Liver (tissue), 8 donors: ENCODE measurements at regions not wholly inside any gene's neighbourhood (a gene's known extent, or its start where the extent isn't known, plus 50 kb on each side); places are given as distances from the start of the nearest gene placed in this dataset.

Experiments used
- DNase-seq: peaks from one replicate; pipeline ENCODE4 v3.0.0-alpha.2; 2017; ENCODE audit warnings: low spot score
- H3K27ac ChIP-seq, 2 donors: one replicate each; pipeline ENCODE4 v1.7.0; 2013; ENCODE audit warnings: inconsistent platforms in 2 of 2, low read length in 2 of 2, control low read depth in 1 of 2, low read depth in 1 of 2, mild to moderate bottlenecking in 1 of 2
- H3K27me3 ChIP-seq, 4 donors: one replicate each; pipeline versions ENCODE4 v1.6.1 to v1.7.0; 2013; ENCODE audit warnings: low read length in 3 of 4, inconsistent platforms in 1 of 4, mild to moderate bottlenecking in 1 of 4, moderate library complexity in 1 of 4; ENCODE audit not compliant: control insufficient read depth in 4 of 4, insufficient read depth in 4 of 4
- H3K36me3 ChIP-seq, 4 donors: one replicate each; pipeline versions ENCODE4 v1.6.1 to v1.7.0; 2013; ENCODE audit warnings: low read length in 3 of 4, mild to moderate bottlenecking in 3 of 4, low read depth in 1 of 4, moderate library complexity in 1 of 4; ENCODE audit not compliant: control insufficient read depth in 4 of 4, insufficient read depth in 3 of 4
- H3K4me1 ChIP-seq, 4 donors: one replicate each; pipeline versions ENCODE4 v1.6.1 to v1.7.0; 2013; ENCODE audit warnings: low read length in 3 of 4, mild to moderate bottlenecking in 3 of 4, moderate library complexity in 1 of 4; ENCODE audit not compliant: control insufficient read depth in 4 of 4, insufficient read depth in 4 of 4
- H3K4me3 ChIP-seq, 3 donors: one replicate each; pipeline versions ENCODE4 v1.6.1 to v1.7.0; 2013; ENCODE audit warnings: low read length in 3 of 3, control low read depth in 1 of 3, low read depth in 1 of 3, mild to moderate bottlenecking in 1 of 3
- H3K9ac ChIP-seq, 2 donors: one replicate each; pipeline ENCODE4 v1.7.0; 2013; ENCODE audit warnings: low read length in 2 of 2, mild to moderate bottlenecking in 2 of 2, moderate library complexity in 2 of 2, control low read depth in 1 of 2, low read depth in 1 of 2
- H3K9me3 ChIP-seq, 4 donors: one replicate each; pipeline versions ENCODE4 v1.6.1 to v1.7.0; 2013; ENCODE audit warnings: low read length in 3 of 4; ENCODE audit not compliant: control insufficient read depth in 4 of 4
- ATF3 ChIP-seq: IDR thresholded peaks from 2 replicates; pipeline ENCODE4 v1.6.1; 2016; ENCODE audit warnings: antibody characterized with exemption
- CTCF ChIP-seq: fragments of 150-350 bp; IDR thresholded peaks from 2 replicates; pipeline ENCODE4 v1.5.1; 2017; ENCODE audit warnings: improper control_type of control experiment, low read depth, low read length; ENCODE audit not compliant: missing input control
- FOXA1 ChIP-seq: IDR thresholded peaks from 2 replicates; pipeline ENCODE4 v1.6.1; 2016; ENCODE audit warnings: antibody characterized with exemption
- FOXA2 ChIP-seq: IDR thresholded peaks from 2 replicates; pipeline ENCODE4 v1.6.1; 2016; ENCODE audit warnings: antibody characterized with exemption
- GABPA ChIP-seq, 2 donors: IDR thresholded peaks in 1 of 2; conservative IDR thresholded peaks in 1 of 2; 2 replicates each; pipeline ENCODE4 v1.6.1; 2016; ENCODE audit warnings: antibody characterized with exemption in 2 of 2, mild to moderate bottlenecking in 1 of 2, moderate library complexity in 1 of 2
- HNF4A ChIP-seq, 2 donors: conservative IDR thresholded peaks; 2 replicates each; pipeline ENCODE4 v1.6.1; 2016; ENCODE audit warnings: antibody characterized with exemption in 2 of 2, mild to moderate bottlenecking in 2 of 2
- HNF4G ChIP-seq: IDR thresholded peaks from 2 replicates; pipeline ENCODE4 v1.6.1; 2016; ENCODE audit warnings: antibody characterized with exemption
- MAX ChIP-seq: IDR thresholded peaks from 2 replicates; pipeline ENCODE4 v1.6.1; 2016; ENCODE audit warnings: antibody characterized with exemption
- NR2F2 ChIP-seq: IDR thresholded peaks from 2 replicates; pipeline ENCODE4 v1.6.1; 2016; ENCODE audit warnings: antibody characterized with exemption
- RAD21 ChIP-seq, 2 donors: IDR thresholded peaks; 2 replicates each; pipeline ENCODE4 v1.6.1; 2016; ENCODE audit warnings: antibody characterized with exemption in 2 of 2, mild to moderate bottlenecking in 2 of 2
- RXRA ChIP-seq, 2 donors: IDR thresholded peaks; 2 replicates each; pipeline ENCODE4 v1.6.1; 2017 to 2018; ENCODE audit warnings: antibody characterized with exemption in 2 of 2, mild to moderate bottlenecking in 1 of 2
- TAF1 ChIP-seq: conservative IDR thresholded peaks from 2 replicates; pipeline ENCODE4 v1.6.1; 2016; ENCODE audit warnings: antibody characterized with exemption, mild to moderate bottlenecking
- YY1 ChIP-seq: IDR thresholded peaks from 2 replicates; pipeline ENCODE4 v1.6.1; 2016; ENCODE audit warnings: antibody characterized with exemption, mild to moderate bottlenecking
- ZBTB33 ChIP-seq: IDR thresholded peaks from 2 replicates; pipeline ENCODE4 v1.6.1; 2016; ENCODE audit warnings: antibody characterized with exemption
- WGBS: extraction: QIAGEN DNeasy Blood & Tissue Kit; methylation state at CpG from one replicate; pipeline ENCODE4 v1.1.7; 2013; 5-methylcytosine and 5-hydroxymethylcytosine counted together
- TF ChIP-seq, protein P1 (sequence below): IDR thresholded peaks from 2 replicates; pipeline ENCODE4 v1.6.1; 2016; ENCODE audit warnings: antibody characterized with exemption, mild to moderate bottlenecking
- donor health status: healthy.
- donor health status: healthy.
- donor health status: healthy.
- donor health status: healthy.
- donor health status: healthy.

DNA sequence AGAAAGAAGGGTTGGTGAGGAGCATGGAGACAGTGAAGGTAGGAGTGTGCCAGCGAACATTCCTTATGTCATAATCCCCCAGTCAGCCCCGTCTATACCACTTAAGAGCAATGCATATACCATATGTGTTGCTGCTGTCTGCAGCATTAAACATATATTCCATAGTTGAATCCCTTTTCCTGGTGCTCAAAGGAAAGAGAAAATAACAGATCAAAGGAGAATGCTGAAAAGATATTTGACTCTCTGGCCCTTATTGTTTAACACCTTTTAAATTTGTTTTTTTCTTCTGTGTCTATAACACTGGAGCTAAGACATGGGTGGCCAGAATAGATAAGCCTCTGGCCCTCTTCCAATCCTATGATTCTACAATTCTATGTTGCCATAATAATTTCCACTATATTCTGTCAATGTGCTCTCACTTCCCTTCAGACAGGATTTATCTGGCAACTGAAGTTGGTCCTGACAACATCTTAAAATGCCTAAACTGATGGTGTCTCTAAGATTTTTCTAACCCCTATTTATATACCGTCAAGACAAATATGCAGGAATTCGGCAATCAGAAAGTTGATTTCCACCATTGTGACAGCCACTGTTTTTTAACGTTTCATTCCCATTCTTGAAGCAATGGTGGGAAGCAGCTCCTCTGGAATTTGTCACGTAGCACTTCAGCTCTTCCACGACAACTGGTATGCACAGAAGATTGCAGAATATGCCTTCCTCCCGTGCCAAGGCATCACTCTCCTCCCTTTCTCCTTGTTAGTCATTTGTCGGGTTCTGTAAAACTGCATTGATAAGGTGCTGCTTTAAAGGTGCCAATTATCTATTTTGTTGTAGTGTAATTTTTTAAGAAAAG is 204.7 kb downstream of the BCAT1 start:
- H3K27ac ChIP-seq = no peak overlapping the region
- no peaks in the 10 kb centered on the region for H3K9me3 ChIP-seq
- WGBS = 86% methylated on average over 9 of the region's 9 CpGs
- H3K4me1 ChIP-seq = no peaks in the 10 kb centered on the region
- H3K36me3 ChIP-seq = no peaks in the 10 kb centered on the region
- no peak overlapping the region for H3K4me3 ChIP-seq
- H3K9ac ChIP-seq = no peak overlapping the region
- no peak for DNase-seq
- TF ChIP-seq HNF4A (conservative IDR thresholded peaks at IDR 0.05) (no peak), GABPA (IDR thresholded peaks at IDR 0.05 in 1 of 2, conservative IDR thresholded peaks at IDR 0.05 in 1 of 2) (no peak), FOXA1 (no peak), NR2F2 (no peak), RXRA (IDR thresholded peaks at IDR 0.05) (no peak), YY1 (no peak), TAF1 (no peak), MAX (no peak), RAD21 (IDR thresholded peaks at IDR 0.05) (no peak), ZBTB33 (no peak), HNF4G (no peak), CTCF (no peak)
- no peaks in the 10 kb centered on the region for H3K27me3 ChIP-seq

DNA sequence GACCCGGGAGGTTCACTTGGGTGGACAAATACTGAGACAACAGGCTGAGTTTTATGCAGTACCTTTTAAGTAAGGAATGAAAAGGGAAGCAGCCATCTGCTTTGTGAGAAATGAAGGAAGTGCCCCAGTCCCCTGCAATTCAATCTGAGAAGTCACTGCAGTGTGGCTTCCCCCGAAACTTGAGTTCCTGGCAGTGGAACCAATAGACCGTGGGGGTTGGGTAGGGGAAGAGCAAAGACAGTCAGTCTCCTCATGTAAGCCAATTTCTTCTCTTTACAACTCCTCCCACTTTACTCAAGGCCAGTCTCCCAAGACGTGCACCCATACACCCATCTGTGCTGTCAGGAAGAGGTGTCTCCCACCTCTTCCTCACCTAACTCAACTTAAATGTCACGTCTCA is 206.5 kb downstream of the BCAT1 start:
- H3K9ac ChIP-seq = no peak overlapping the region
- H3K4me3 ChIP-seq = no peak overlapping the region
- no peak overlapping the region for H3K27ac ChIP-seq
- H3K4me1 ChIP-seq = peaks cover 0 to 6% (median 0%) of the 10 kb centered on the region in 4 donors
- H3K9me3 ChIP-seq = no peaks in the 10 kb centered on the region
- no peak for TF ChIP-seq FOXA2
- TF ChIP-seq, protein P1, sequence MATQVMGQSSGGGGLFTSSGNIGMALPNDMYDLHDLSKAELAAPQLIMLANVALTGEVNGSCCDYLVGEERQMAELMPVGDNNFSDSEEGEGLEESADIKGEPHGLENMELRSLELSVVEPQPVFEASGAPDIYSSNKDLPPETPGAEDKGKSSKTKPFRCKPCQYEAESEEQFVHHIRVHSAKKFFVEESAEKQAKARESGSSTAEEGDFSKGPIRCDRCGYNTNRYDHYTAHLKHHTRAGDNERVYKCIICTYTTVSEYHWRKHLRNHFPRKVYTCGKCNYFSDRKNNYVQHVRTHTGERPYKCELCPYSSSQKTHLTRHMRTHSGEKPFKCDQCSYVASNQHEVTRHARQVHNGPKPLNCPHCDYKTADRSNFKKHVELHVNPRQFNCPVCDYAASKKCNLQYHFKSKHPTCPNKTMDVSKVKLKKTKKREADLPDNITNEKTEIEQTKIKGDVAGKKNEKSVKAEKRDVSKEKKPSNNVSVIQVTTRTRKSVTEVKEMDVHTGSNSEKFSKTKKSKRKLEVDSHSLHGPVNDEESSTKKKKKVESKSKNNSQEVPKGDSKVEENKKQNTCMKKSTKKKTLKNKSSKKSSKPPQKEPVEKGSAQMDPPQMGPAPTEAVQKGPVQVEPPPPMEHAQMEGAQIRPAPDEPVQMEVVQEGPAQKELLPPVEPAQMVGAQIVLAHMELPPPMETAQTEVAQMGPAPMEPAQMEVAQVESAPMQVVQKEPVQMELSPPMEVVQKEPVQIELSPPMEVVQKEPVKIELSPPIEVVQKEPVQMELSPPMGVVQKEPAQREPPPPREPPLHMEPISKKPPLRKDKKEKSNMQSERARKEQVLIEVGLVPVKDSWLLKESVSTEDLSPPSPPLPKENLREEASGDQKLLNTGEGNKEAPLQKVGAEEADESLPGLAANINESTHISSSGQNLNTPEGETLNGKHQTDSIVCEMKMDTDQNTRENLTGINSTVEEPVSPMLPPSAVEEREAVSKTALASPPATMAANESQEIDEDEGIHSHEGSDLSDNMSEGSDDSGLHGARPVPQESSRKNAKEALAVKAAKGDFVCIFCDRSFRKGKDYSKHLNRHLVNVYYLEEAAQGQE = no peak
- no peak for TF ChIP-seq GABPA (IDR thresholded peaks at IDR 0.05 in 1 of 2, conservative IDR thresholded peaks at IDR 0.05 in 1 of 2)
- no peak for TF ChIP-seq RAD21 (IDR thresholded peaks at IDR 0.05)
- no peak for TF ChIP-seq HNF4A (conservative IDR thresholded peaks at IDR 0.05)
- no peak for TF ChIP-seq MAX
- TF ChIP-seq FOXA1 = no peak
- no peak for TF ChIP-seq YY1
- no peak for TF ChIP-seq ZBTB33
- TF ChIP-seq ATF3 = no peak
- TF ChIP-seq TAF1 = no peak
- TF ChIP-seq RXRA (IDR thresholded peaks at IDR 0.05) = no peak
- no peak for TF ChIP-seq NR2F2
- no peak for TF ChIP-seq CTCF
- TF ChIP-seq HNF4G = no peak
- H3K36me3 ChIP-seq = no peaks in the 10 kb centered on the region
- no peak for DNase-seq
- 72% methylated on average over 5 of the region's 5 CpGs for WGBS
- H3K27me3 ChIP-seq = no peaks in the 10 kb centered on the region
